Ovary (tissue), 3 donors: ENCODE measurements at regions not wholly inside any gene's neighbourhood (a gene's known extent, or its start where the extent isn't known, plus 50 kb on each side); places are given as distances from the start of the nearest gene placed in this dataset.

Experiments
- EP300 ChIP-seq: sonication (generic); formaldehyde crosslinking; IDR thresholded peaks from one replicate; pipeline ENCODE4 v1.6.1; 2017; ENCODE audit warnings: antibody characterized with exemption
- POLR2A ChIP-seq: fragments of 450-650 bp; IDR thresholded peaks from one replicate; pipeline ENCODE4 v1.6.1; 2017; ENCODE audit warnings: antibody characterized with exemption, mild to moderate bottlenecking, moderate library complexity
- TF ChIP-seq, protein P1 (sequence below), 3 donors: fragments of 450-650 bp in 2 of 3; fragments of 200-600 bp in 1 of 3; IDR thresholded peaks; one replicate each; pipeline versions ENCODE4 v1.5.1 to v1.8.0; 2016 to 2022; ENCODE audit warnings: antibody characterized with exemption in 3 of 3, mild to moderate bottlenecking in 1 of 3
- donor health status: DM: no; HTN: no; CAD: no.

GRCh38 chrX:40383360-40383759 lies 197.4 kb upstream of the ATP6AP2 start:
- TF ChIP-seq, protein P1, sequence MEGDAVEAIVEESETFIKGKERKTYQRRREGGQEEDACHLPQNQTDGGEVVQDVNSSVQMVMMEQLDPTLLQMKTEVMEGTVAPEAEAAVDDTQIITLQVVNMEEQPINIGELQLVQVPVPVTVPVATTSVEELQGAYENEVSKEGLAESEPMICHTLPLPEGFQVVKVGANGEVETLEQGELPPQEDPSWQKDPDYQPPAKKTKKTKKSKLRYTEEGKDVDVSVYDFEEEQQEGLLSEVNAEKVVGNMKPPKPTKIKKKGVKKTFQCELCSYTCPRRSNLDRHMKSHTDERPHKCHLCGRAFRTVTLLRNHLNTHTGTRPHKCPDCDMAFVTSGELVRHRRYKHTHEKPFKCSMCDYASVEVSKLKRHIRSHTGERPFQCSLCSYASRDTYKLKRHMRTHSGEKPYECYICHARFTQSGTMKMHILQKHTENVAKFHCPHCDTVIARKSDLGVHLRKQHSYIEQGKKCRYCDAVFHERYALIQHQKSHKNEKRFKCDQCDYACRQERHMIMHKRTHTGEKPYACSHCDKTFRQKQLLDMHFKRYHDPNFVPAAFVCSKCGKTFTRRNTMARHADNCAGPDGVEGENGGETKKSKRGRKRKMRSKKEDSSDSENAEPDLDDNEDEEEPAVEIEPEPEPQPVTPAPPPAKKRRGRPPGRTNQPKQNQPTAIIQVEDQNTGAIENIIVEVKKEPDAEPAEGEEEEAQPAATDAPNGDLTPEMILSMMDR (IDR thresholded peaks at IDR 0.05), result no peak
- TF ChIP-seq POLR2A, result no peak
- no peak for TF ChIP-seq EP300
